GM21528 (cell line): ENCODE measurements at regions not wholly inside any gene's neighbourhood (a gene's known extent, or its start where the extent isn't known, plus 50 kb on each side); places are given as distances from the start of the nearest gene placed in this dataset.

Source experiments
- ATAC-seq: cut with Tn5 transposase; IDR thresholded peaks from one replicate; pipeline ENCODE4 v1.9.1; 2021; ENCODE audit warnings: mild to moderate bottlenecking, moderate library complexity; ENCODE audit not compliant: unreplicated experiment, low FRiP score

- ATAC-seq = no peak
Measured at GRCh38 chr16:9545522-9546437, 454.3 kb downstream of the HAPSTR1 start.

- no peak for ATAC-seq
Measured at GRCh38 chr16:9546438-9546786, 455.0 kb downstream of the HAPSTR1 start.

- no peak for ATAC-seq
Measured at GRCh38 chr16:9549487-9549886, 458.0 kb downstream of the HAPSTR1 start.

- no peak for ATAC-seq
Measured at GRCh38 chr16:9555051-9555450, 463.6 kb downstream of the HAPSTR1 start.

GRCh38 chr16:9556949-9557665 is 465.7 kb downstream of the HAPSTR1 start:
- no peak for ATAC-seq

GRCh38 chr16:9557713-9558112 is 466.3 kb downstream of the HAPSTR1 start:
- no peak for ATAC-seq

GRCh38 chr16:9566099-9566498 is 474.7 kb downstream of the HAPSTR1 start:
- no peak for ATAC-seq

GRCh38 chr16:9567666-9568065 is 476.2 kb downstream of the HAPSTR1 start:
- no peak for ATAC-seq

- ATAC-seq = no peak
Measured at GRCh38 chr16:9568261-9568660, 476.8 kb downstream of the HAPSTR1 start.

GRCh38 chr16:9570521-9570920 is 479.1 kb downstream of the HAPSTR1 start:
- no peak for ATAC-seq

- no peak for ATAC-seq
Measured at GRCh38 chr16:9578459-9578858, 487.0 kb downstream of the HAPSTR1 start.

- no peak for ATAC-seq
Measured at GRCh38 chr16:9580025-9580424, 488.6 kb downstream of the HAPSTR1 start.

GRCh38 chr16:9593440-9593839 is 502.0 kb downstream of the HAPSTR1 start:
- no peak for ATAC-seq

- no peak for ATAC-seq
Measured at GRCh38 chr16:9594047-9594446, 502.6 kb downstream of the HAPSTR1 start.

GRCh38 chr16:9594946-9595345 is 503.5 kb downstream of the HAPSTR1 start:
- ATAC-seq = no peak

- ATAC-seq = no peak
Measured at GRCh38 chr16:9595393-9595792, 503.9 kb downstream of the HAPSTR1 start.

- ATAC-seq = no peak
Measured at GRCh38 chr16:9596788-9597187, 505.3 kb downstream of the HAPSTR1 start.

- ATAC-seq = no peak
Measured at GRCh38 chr16:9597967-9598730, 506.7 kb downstream of the HAPSTR1 start.

- no peak for ATAC-seq
Measured at GRCh38 chr16:9598731-9599083, 507.3 kb downstream of the HAPSTR1 start.

GRCh38 chr16:9599415-9600120 is 508.1 kb downstream of the HAPSTR1 start:
- no peak for ATAC-seq

GRCh38 chr16:9602189-9602588 is 510.7 kb downstream of the HAPSTR1 start:
- no peak for ATAC-seq
